Keratinocyte (primary cell): ENCODE measurements at regions not wholly inside any gene's neighbourhood (a gene's known extent, or its start where the extent isn't known, plus 50 kb on each side); places are given as distances from the start of the nearest gene placed in this dataset.

Experiments
- DNase-seq: peaks from one replicate; pipeline ENCODE4 v3.0.0-alpha.2; 2011; ENCODE audit warnings: low read depth, missing footprints, low spot score
- FAIRE-seq: peaks from 2 replicates; lab custom pipeline; 2011; peaks lifted over from hg19 to GRCh38; lab: Jason Lieb, UNC
- H2AFZ ChIP-seq: 2 replicates; pipeline ENCODE4 v1.6.0; 2012; ENCODE audit warnings: low read length, control low read depth, inconsistent platforms; ENCODE audit not compliant: control insufficient read depth
- H3K27ac ChIP-seq: 2 replicates; pipeline ENCODE4 v1.5.1; 2011; ENCODE audit warnings: low read length; ENCODE audit not compliant: control insufficient read depth, insufficient read depth
- H3K27me3 ChIP-seq: 3 replicates; pipeline ENCODE4 v1.6.0; 2011; ENCODE audit warnings: low read length; ENCODE audit not compliant: control insufficient read depth, insufficient read depth; ENCODE audit errors: extremely low read depth
- H3K36me3 ChIP-seq, 2 experiments: 2 replicates in 1 of 2; 3 replicates in 1 of 2; pipeline ENCODE4 v1.5.1; 2011; ENCODE audit warnings: low read length in 2 of 2, mild to moderate bottlenecking in 1 of 2; ENCODE audit not compliant: control insufficient read depth in 2 of 2, insufficient read depth in 2 of 2; ENCODE audit errors: extremely low read depth in 1 of 2
- H3K4me1 ChIP-seq: 3 replicates; pipeline ENCODE4 v1.5.1; 2011; ENCODE audit warnings: low read length; ENCODE audit not compliant: control insufficient read depth, insufficient read depth; ENCODE audit errors: extremely low read depth
- H3K4me2 ChIP-seq: 3 replicates; pipeline ENCODE4 v1.6.0; 2011; ENCODE audit warnings: low read depth, low read length; ENCODE audit not compliant: control insufficient read depth, insufficient read depth; ENCODE audit errors: extremely low read depth
- H3K4me3 ChIP-seq, 3 experiments: fragments of 200-600 bp in 1 of 3; sonication (generic) in 1 of 3; 2 replicates in 2 of 3; 3 replicates in 1 of 3; pipeline ENCODE4 v1.5.1; 2011 to 2016; ENCODE audit warnings: low read length in 3 of 3, mild to moderate bottlenecking in 3 of 3, control low read depth in 2 of 3, inconsistent platforms in 1 of 3, low read depth in 1 of 3, mixed read lengths in 1 of 3, mixed run types in 1 of 3, moderate library complexity in 1 of 3; ENCODE audit not compliant: control insufficient read depth in 2 of 3, insufficient read depth in 2 of 3; ENCODE audit errors: extremely low read depth in 1 of 3
- H3K79me2 ChIP-seq: 2 replicates; pipeline ENCODE4 v1.6.0; 2012; ENCODE audit warnings: low read length; ENCODE audit not compliant: control insufficient read depth, insufficient read depth
- H3K9ac ChIP-seq: 3 replicates; pipeline ENCODE4 v1.6.0; 2011; ENCODE audit warnings: low read length; ENCODE audit not compliant: control insufficient read depth, insufficient read depth; ENCODE audit errors: extremely low read depth
- H3K9me1 ChIP-seq: 3 replicates; pipeline ENCODE4 v1.6.0; 2011; ENCODE audit warnings: low read length; ENCODE audit not compliant: control insufficient read depth, insufficient read depth; ENCODE audit errors: extremely low read depth
- H3K9me3 ChIP-seq: 2 replicates; pipeline ENCODE4 v1.5.1; 2012; ENCODE audit warnings: low read depth, low read length; ENCODE audit not compliant: control insufficient read depth
- H4K20me1 ChIP-seq: 3 replicates; pipeline ENCODE4 v1.6.0; 2011; ENCODE audit warnings: low read length; ENCODE audit not compliant: control insufficient read depth, insufficient read depth; ENCODE audit errors: extremely low read depth
- EZH2 ChIP-seq: IDR thresholded peaks from one replicate; pipeline ENCODE4 v1.6.1; 2012; ENCODE audit warnings: inconsistent platforms, mild to moderate bottlenecking, low read length, moderate library complexity
- dilution Hi-C: fragments of 300-500 bp; cut with MboI; formaldehyde crosslinking; loops from one replicate; pipeline ENCODE4 v1.7.0; 2020; ENCODE audit warnings: low sequenced_read_pairs; ENCODE audit not compliant: extremely low pct_ligation_motif_present
- TF ChIP-seq, protein P1 (sequence below), 3 experiments: IDR thresholded peaks in 1 of 3; conservative IDR thresholded peaks in 1 of 3; optimal IDR thresholded peaks in 1 of 3; 2 replicates in 2 of 3; 3 replicates in 1 of 3; pipeline versions ENCODE3 to v1.5.1; 2011; ENCODE audit warnings: low read length in 3 of 3, mild to moderate bottlenecking in 3 of 3, moderate library complexity in 2 of 3, control low read depth in 1 of 3, inconsistent platforms in 1 of 3; ENCODE audit not compliant: insufficient read depth in 2 of 3; ENCODE audit errors: extremely low read depth in 1 of 3

DNA sequence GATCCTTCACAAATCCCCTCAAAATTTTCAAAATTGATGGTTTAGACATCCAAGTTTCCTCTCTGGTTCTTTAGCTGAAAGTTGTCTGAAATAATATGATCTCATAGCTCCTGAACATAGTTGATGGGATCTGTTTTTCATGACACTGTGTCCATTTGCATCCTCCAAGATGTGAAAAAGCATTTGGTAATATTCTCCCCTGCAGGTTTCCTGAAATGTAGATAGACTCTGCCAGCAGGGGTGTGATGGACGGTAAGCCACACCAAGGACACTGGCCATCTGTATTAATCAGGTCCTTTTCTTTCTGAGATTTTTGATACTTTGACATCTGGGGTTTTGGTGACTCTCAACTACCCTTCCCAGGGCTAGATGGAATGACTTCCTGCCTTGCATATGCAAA, 79.6 kb upstream of the GRB10 start:
- H3K4me2 ChIP-seq, result no peak overlapping the region
- no peak overlapping the region for H3K27ac ChIP-seq
- H3K4me1 ChIP-seq, result no peaks in the 10 kb centered on the region
- H3K9me1 ChIP-seq, result no peaks in the 10 kb centered on the region
- no peak for FAIRE-seq
- dilution Hi-C loops, result no loop called here
- H3K79me2 ChIP-seq, result no peaks in the 10 kb centered on the region
- H2AFZ ChIP-seq, result no peak overlapping the region
- H3K9ac ChIP-seq, result no peak overlapping the region
- no peak for DNase-seq
- no peaks in the 10 kb centered on the region for H4K20me1 ChIP-seq
- H3K4me3 ChIP-seq, result no peak overlapping the region
- TF ChIP-seq, protein P1, sequence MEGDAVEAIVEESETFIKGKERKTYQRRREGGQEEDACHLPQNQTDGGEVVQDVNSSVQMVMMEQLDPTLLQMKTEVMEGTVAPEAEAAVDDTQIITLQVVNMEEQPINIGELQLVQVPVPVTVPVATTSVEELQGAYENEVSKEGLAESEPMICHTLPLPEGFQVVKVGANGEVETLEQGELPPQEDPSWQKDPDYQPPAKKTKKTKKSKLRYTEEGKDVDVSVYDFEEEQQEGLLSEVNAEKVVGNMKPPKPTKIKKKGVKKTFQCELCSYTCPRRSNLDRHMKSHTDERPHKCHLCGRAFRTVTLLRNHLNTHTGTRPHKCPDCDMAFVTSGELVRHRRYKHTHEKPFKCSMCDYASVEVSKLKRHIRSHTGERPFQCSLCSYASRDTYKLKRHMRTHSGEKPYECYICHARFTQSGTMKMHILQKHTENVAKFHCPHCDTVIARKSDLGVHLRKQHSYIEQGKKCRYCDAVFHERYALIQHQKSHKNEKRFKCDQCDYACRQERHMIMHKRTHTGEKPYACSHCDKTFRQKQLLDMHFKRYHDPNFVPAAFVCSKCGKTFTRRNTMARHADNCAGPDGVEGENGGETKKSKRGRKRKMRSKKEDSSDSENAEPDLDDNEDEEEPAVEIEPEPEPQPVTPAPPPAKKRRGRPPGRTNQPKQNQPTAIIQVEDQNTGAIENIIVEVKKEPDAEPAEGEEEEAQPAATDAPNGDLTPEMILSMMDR (optimal IDR thresholded peaks at IDR 0.05 in 1 of 3, IDR thresholded peaks at IDR 0.05 in 1 of 3, conservative IDR thresholded peaks at IDR 0.05 in 1 of 3; ENCODE audit: extremely low read depth in 1 of 3, insufficient read depth in 2 of 3, low read length in 3 of 3), result no peak
- TF ChIP-seq EZH2, result no peak
- H3K36me3 ChIP-seq, result no peaks in the 10 kb centered on the region
- no peaks in the 10 kb centered on the region for H3K9me3 ChIP-seq
- H3K27me3 ChIP-seq, result peaks cover 16% of the 10 kb centered on the region

DNA sequence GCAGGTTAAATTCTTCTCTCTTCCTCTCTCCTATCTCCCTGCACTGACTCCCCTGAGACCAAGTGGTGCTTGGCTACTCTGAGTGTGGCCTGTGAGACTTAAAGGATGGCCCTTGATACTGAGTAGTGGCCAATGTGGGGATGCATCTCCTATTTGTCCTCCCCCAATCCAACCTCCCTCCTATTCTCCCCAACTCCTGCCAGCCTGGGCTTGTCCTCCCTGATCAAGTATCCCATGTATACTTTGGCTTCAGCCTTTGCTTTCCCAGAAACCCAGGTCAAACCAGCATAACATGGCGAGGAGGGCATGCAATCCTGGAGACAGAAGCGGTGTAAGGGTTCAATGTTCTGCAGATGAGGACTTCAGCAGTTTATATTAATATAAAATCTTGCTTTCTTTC, 77.9 kb upstream of the GRB10 start:
- Histone ChIP-seq H4K20me1 (no peaks in the 10 kb centered on the region), H3K36me3 (no peaks in the 10 kb centered on the region), H3K4me2 (no peak overlapping the region), H2AFZ (no peak overlapping the region), H3K79me2 (no peaks in the 10 kb centered on the region), H3K4me3 (no peak overlapping the region), H3K4me1 (no peaks in the 10 kb centered on the region), H3K9ac (no peak overlapping the region), H3K27ac (no peak overlapping the region), H3K27me3 (peaks cover 22% of the 10 kb centered on the region), H3K9me1 (no peaks in the 10 kb centered on the region), H3K9me3 (no peaks in the 10 kb centered on the region)
- dilution Hi-C loops, result no loop called here
- TF ChIP-seq, protein P1 (optimal IDR thresholded peaks at IDR 0.05 in 1 of 3, IDR thresholded peaks at IDR 0.05 in 1 of 3, conservative IDR thresholded peaks at IDR 0.05 in 1 of 3; ENCODE audit: extremely low read depth in 1 of 3, insufficient read depth in 2 of 3, low read length in 3 of 3), result no peak
- TF ChIP-seq EZH2, result no peak
- no peak for FAIRE-seq
- DNase-seq, result no peak
